Sigmoid colon (tissue), 4 donors: ENCODE measurements at regions not wholly inside any gene's neighbourhood (a gene's known extent, or its start where the extent isn't known, plus 50 kb on each side); places are given as distances from the start of the nearest gene placed in this dataset.

Experiments used
- CTCF ChIP-seq, 4 experiments: fragments of 450-650 bp in 3 of 4; fragments of 200-600 bp in 1 of 4; IDR thresholded peaks; one replicate each; pipeline ENCODE4 v1.5.1; 2016 to 2019; ENCODE audit warnings: antibody characterized with exemption in 4 of 4, mild to moderate bottlenecking in 3 of 4, moderate library complexity in 2 of 4
- EP300 ChIP-seq, 4 donors: sonication (generic); formaldehyde crosslinking; IDR thresholded peaks; one replicate each; pipeline ENCODE4 v1.6.1; 2017; ENCODE audit warnings: antibody characterized with exemption in 4 of 4
- POLR2A ChIP-seq, 2 donors: fragments of 450-650 bp; IDR thresholded peaks; one replicate each; pipeline ENCODE4 v1.6.1; 2016; ENCODE audit warnings: antibody characterized with exemption in 2 of 2, mild to moderate bottlenecking in 2 of 2, moderate library complexity in 2 of 2

GRCh38 chr4:180589575-180589974, 1653.6 kb upstream of the TENM3 start:
- TF ChIP-seq CTCF (IDR thresholded peaks at IDR 0.05) (no peak), POLR2A (IDR thresholded peaks at IDR 0.05) (no peak), EP300 (IDR thresholded peaks at IDR 0.05) (no peak)
